ENCODE measurements at regions not wholly inside any gene's neighbourhood (a gene's known extent, or its start where the extent isn't known, plus 50 kb on each side); places are given as distances from the start of the nearest gene placed in this dataset.

DNA sequence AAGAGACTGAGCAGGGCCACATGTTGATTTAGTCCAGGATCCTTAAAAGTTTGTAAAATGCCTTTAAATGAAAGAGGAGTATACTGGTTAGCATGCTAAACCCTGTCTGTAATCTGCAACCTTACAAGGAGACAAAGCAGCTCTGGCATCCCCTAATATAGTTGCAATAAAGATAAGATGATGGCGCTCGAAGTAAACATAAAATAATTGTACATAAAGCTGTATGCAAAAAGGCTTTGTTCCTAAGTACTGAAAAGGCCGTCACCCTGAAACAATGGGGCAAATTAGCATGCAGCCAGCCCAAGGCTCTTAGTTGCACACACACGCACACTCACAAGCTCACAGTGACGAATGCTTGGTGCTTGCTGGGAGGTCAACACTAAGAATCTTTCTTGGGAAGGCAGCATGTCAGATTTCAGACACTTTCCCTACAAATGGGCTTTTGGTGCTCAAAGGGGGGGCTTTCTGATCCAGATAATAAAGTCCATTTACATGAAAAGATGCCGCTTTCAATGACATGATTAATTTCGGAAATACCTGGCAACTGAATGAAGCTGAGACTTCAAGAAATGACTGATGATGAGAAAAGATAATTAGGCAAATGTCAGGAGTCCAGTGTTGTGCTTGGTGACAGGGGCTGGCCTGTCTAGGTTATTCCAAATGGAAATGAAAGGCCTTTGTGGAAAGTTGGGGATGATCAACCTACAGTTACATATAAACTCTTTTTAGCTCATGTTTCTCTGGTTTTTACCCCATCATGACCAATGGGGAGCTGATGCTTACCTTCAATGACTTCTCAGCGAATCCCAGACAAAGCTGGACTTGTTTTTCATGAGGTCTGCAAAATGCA is 370.3 kb downstream of the MEIS1 start:
- no peak for DNase-seq

DNA sequence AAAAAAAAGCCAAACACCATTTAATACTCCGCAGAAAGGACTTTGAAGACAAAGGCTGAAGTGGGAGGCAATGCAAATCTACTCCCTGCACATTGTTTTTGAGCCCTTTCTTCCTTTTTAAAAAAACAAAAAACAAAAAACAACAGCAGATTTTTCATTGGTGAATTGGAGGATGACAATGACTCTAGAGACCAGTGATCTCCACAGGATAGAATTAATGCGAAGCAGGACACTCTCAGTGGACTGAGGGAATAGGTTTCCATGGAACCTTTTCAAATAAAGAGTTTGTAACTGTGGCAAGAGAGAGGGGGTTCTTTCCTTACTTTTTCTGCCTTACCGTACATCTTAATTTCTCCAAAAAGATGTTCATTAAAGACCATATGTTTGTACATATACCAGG is 371.0 kb downstream of the MEIS1 start:
- DNase-seq, result no peak

DNA sequence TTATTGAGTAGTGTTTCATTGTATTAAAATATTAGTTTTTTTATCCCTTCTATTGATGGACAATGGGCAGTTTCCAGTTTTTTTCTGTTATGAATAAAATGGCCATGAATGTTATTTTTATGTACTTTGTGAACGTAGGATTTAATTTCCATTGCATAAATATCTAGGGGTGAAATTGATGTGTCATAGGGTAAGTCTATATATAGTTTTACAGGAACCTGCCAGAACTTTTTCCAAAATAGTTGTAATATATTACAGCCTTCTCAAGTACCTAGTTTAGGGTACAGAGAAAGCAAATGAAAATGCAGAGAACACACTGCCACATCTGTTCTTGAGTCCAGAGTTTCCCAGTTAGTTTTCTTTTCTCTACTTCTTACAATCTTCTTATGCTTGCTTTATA is 378.6 kb downstream of the MEIS1 start:
- DNase-seq, result no peak

DNA sequence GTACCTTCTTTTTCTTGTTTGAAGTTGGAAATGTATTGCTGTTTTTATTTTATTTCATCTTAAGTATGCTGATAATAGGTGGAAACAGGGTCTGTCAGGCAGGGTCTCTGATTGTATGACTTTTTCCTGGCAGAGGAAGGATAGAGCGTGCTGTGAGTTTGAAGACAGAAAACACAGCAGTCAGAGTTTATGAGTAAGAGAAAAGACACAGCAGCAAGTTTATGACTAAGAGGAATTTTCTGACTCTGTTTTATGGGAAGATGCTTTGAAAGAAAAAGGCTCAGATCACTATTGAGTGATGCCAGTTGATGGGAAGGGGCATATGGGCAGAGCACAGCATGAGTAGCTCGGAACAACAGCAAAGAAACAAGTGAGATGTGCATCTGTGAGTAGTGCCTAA is 379.1 kb downstream of the MEIS1 start:
- no peak for DNase-seq

DNA sequence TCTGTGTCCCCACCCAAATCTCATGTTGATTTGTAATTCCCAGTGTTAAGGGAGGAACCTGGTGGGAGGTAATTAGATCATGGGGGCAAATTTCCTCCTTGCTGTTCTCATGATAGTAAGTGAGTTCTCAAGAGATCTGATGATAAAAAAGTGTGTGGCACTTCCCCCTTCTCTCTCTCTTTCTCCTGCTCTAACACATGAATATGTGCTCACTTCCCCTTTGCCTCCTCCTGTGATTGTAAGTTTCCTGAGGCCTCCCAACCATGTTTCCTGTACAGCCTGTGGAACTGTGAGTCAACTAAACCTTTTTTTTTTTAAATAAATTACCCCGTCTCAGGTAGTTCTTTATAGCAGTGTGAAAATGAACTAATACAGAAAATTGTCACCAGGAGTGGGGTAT is 380.0 kb downstream of the MEIS1 start:
- DNase-seq, result no peak

DNA sequence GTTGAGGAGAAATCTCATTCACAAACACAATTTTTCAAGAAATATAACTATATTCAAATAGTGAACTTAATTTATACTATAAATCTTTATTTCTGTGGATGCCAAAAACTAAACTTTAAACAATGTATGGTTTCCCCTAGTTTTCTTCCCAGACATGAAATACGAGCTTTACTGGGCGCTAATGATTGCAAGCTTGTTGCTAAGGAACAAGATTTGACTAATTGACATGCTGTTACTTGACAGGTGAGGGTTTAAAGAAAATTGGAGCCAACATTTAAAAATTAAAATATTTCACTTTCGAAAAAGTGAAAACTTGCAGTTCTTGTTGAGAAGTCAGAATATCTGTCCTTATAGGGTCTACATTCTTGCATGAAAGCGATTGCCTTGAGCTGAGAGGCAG is 381.0 kb downstream of the MEIS1 start:
- DNase-seq, result no peak

DNA sequence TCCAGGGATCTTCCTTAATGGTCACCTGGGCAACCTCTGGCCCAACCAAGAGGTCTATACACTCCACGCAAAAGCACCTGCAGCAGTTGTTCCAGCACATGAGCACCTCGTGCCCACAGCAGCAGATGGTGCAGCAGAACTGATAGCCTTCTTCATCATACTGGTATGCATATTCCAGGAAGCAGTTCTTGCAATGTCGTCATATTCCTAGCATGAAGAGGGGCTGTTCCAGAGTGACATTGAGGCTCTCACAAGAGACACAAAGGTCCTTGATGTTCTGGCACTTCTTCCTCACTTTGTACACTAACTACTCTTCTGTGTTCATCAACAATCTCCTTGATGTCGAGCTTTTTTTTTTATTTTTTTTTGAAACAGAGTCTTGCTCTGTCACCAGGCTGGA is 386.2 kb downstream of the MEIS1 start:
- no peak for DNase-seq

DNA sequence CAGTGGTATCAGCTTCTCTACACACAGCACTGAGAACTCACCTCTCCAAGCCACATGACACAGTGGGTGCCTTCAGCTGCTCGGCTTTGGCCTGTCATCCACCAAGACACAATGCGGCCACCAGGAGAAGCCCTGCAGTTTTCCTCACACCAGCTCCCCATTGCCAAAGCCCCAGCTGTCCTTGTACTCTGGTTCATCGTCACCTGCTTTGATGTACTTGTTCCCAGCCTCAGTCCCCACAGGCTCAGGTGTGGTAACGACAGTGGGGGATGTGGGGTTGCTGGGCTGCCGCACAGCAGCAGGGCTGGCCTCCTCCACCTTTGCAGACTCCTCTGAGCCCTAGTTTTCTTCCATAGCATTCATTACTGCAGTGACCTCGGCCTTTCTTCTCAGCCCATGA is 387.3 kb downstream of the MEIS1 start:
- DNase-seq, result no peak

DNA sequence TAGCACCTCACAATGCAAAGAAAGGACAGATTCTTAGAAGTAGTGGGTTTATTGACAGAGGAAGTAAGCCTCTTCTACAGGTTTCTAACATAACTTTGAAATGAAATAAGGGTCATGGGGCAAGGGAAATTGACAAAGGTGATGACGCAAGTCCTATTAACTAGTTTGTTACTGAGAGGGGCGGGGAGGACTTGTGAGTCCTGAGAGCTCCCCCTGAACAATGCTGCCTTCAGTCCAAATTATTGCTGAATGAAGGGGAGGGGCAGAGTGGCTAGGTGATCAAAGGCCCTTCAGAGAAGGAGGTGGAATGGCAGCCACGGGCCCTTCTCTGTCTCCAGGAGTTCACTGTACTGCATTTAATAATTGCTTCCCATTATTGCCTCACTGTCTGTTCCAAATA is 390.0 kb downstream of the MEIS1 start:
- no peak for DNase-seq

DNA sequence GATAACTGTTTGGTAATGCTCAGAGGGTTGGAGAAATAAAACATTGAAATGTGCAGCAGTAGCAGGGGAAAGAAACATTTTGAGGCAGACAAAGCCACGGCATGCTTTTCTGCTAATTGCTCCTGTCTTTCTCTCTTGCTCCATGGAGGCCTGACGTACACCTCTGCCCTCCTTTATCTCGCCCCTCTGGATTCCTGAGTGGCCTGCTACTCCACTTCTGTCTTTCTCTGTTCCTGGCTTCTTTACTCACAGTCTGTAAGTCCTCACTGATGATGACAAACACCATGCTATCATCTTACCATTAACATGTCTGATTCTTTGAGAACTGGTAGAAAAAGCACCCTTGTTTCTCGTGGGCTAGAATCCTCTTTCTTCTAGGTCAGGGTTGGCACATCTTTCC is 392.9 kb downstream of the MEIS1 start:
- DNase-seq, result no peak

DNA sequence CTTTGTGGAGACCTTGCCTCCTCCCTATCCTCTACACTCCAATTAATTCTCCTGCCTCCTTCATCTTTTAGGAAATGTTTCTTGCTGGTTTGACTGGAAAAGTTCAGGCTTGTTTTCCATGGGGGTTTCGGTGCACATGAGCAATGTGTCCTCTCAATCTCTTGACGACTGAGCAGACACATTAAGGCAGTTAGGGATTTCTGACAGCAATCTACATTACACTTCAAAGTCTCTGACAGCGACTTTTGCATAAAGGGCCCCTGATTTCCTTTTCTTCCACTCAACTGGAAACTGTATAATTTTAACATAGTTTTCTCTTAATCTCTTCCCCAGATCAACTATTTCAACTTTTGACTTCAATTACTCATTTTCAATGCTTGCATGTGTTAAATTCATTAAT is 394.0 kb downstream of the MEIS1 start:
- no peak for DNase-seq

DNA sequence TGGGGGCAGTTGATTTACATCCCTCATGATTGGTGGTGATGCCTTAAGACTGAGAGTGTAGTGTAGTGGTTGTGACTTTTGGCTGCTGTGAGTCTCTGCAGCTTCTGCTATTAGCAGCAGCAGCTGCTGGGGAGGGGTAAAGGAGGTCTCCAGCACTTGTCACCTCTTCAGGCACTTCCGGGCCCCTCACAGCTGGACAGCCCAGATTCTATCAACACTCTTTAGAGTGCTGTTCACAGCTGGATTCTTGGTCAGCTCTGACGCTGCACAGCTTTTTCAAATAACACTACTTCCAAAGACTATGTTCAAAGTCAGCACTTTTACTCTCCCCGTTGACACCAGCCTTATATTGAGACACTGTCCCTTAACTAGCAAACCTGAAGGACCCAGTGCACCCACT is 396.0 kb downstream of the MEIS1 start:
- DNase-seq, result no peak

DNA sequence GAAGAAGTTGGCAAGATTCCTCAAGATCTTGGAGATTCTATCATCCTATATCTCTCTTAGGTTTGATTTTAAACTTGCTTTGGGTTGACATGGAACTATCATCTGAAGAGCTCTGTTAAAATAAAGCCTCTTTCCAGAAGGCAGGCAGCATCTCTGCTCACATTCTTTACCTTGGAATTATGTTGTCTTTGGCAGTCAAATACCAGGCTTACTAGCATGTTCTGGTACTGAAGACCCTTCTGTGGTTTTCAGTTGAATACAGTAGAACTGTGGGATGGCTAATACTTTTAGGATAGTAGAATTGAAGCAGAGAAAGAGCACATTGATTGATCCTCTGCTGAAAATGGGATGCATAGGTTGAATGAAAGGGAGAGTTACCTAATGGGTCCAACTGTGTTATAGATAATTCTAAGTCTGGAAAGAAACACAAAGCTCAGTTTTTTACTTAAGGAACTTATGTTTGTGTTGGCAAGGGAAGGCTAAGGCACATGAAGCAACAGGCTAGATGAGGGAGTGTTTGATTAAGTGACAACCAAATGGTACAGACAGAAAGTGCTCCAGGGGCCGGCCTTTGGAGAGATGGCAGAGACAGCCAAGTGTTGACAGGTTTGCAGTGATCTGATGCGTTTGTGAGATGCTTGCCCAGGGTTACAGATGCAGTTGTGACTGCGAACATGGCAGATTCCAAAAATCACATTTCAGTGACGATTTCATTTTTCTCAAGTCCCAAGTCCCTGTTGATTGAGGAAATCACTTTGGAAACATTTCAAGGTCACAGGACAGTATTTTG is 397.9 kb downstream of the MEIS1 start:
- no peak for DNase-seq

DNA sequence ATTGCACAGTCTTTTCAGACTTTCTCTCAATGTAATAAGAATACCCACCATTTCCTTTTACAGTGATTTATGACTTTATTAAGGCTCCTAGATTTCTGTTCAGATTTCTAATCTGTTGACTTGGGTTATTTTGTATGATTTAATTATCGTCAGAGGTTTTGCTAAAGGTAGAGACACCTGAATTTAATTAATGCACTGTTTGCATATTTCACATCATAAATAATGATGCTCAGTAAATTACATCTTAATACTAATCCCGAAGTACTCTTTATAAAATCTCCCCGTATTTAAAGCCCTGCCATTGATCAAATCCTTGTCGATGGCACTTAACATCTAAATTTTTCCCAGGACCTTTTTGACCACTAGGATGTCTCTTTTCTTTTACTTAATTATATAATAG is 399.9 kb downstream of the MEIS1 start:
- no peak for DNase-seq

DNA sequence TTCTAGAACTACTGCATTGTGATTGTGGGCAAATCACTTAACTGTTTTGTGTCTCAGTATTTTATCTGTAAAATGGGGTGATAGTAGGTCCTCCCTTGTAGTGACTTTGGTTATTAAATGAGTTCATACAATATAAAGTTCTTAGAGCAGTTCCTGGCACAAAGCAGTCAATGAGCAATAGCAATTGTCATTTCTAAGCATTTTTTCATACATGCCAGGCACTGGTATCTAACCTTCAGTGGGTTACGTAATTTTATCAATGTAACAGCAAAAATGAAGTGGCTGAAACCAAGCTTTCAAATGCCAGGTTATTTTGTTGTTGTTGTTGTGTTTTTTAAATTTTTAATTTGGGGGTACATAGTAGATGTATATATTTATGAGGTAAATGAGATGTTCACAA is 401.9 kb downstream of the MEIS1 start:
- no peak for DNase-seq

DNA sequence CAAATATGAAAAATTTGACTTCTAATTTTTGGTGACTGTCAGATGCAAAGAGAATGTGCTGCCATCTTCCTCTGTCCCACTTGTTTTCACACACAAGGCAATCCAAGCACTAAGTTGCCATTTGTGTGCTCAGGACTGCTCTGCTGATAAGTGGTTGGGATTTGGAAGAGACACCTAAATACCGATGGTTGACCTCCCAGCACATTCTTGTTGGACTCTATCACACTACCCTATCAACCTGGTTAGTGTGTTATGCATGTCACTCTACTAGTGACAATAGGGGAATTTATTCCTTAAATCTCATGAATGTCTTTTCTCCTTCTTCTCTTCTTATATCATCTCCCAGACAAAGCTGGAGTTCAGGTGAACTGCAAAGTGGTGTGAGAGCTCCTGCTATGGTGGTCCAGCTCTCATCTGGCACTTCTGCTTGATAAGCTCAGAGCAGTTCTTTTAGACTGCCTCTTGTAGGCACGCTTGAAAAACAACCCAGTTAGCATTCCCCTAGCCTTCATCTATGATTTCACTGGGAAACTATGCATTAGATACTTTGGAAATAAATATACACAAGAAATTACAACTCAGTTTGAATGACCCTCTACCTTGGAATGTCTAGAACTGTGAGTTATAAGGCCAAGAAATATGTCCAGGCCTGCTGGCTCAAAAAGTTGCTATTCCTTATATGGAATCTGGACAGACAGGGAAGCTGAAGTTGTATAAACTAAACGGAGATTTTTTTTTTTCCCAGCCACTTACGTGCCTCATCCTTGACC is 404.8 kb downstream of the MEIS1 start:
- peak; percentile 88 for DNase-seq

DNA sequence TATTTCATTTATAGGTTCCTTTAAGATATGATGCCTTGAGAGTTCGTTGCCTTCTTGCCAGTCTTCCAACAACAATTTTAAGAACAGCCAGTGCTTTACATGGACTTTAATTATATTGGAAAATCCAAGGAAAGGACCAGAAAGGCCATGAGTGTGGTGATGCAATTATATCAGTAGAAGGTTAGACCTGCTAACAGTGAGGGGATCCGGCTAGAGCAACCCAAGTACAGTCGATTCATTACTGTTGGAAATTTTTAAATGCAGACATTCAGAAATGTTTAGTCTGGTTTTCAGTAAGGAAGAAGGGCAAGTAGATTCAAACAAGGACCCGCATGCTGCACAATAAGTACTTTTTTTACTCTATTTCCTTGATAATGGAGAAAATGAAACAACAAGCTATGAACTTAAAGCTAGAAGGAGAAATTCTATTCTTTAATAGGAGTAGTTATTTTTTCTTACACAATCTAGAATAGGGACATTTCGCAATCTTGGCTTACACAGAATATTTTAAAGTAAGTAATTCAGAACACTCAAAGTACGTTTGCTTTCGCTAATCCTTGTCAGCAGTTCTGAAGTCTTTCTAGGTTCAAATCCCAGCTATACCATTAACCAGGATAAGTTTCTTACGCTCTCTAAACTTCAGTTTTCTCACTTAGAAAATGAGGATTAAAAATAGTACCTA is 405.5 kb downstream of the MEIS1 start:
- no peak for DNase-seq

DNA sequence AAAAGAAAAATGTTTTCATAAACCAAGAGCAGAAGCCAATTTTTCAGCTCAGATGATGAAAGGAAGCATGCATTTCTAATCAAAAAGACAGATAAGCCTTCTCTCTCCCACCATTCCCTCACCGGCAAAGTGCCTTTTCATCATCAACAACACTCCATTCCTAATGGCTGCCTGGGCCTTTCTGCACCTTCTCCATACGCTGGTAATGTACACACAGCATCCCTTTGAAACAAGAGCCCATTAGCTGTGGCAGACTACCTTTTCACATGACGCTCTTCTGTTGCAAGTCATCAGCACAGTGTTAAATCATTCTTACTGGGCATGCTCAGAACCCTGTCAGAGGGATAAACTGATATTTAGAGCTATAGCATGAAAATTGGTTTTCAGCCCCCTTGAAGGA is 408.9 kb downstream of the MEIS1 start:
- DNase-seq, result no peak

DNA sequence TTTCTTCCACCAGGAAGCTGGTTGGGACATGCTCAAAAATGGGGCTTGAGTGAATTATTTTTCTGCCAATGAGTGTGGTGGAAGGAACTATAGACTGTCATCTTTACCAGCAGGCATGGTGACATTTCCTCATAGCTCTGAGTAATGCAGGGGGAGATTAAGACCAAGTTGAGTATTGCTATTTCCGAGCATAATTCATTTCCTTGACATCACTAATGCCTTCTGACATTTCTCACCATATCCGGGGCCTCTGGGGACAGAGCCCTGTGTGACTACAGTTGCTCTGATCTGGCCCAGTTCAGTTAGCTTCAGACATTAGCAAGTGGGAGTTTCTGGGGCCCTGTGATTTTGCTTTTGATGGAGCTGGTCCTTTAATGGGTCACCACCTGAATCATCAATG is 410.4 kb downstream of the MEIS1 start:
- DNase-seq, result no peak

DNA sequence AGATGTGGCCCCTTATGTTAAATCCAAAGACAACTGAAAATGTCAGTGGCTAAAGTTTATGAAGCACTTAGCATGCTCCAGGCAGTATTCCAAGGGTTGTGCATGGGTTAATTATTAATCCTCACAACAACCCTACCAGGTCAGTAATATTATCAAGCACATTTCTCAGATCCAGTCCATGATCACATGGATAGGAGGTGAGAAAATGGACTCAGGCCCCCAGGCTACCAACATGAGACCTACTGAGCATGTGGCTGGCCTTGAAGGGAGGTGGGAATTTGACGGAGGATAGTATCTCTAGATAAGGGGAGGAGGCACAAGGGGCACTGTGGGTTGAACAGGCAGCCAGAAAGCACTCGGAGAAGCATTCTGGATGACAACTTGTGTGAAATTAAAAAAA is 412.0 kb downstream of the MEIS1 start:
- DNase-seq, result no peak

DNA sequence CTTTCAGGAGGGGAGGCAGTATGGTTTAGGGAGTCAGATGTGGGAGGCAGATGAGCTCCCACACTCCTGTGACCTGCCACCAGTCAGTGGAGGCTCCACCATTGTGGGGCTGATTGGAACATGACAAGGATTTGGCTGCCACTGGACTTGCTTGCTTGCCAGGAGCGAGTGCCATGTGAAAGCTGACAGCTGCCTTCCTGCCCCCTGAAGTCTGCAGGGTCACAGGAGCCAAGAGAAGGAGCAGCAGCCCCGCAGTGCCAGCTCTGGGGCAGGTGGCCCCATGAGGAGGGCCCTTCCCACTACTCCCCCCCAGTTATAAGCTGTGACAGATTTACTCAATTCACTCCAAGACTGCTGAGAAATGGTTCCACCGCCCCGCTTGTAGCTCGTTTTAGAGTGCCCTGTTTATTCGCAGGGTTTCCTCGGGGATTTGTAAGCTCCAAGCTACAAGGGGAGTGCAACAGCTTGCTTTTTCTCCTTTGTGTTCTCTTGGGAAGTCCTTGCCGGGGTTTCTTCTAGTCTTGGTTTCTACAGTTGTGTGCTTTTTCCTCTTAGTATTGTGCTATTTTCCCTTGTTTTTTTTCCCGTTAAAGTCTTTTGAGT is 414.3 kb downstream of the MEIS1 start:
- no peak for DNase-seq

DNA sequence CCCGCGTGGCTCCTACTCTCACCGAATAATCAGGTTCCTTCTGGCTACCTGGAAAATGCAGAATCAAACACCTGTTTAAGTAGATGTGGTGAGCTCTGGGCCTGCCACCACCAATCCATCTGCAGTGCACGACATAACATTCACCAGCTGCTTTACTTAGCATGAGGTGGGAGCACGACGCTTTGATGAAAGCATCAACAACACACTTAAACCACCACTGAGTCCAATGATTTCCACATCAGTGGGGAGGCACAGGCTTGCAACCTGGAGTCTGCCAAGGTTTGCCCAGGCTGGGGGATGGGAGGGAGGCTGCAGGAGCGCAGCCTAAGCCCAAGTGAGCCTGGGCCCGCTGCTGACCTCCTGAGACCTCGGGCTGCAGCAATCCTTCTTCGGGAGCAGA is 415.5 kb downstream of the MEIS1 start:
- DNase-seq, result no peak

DNA sequence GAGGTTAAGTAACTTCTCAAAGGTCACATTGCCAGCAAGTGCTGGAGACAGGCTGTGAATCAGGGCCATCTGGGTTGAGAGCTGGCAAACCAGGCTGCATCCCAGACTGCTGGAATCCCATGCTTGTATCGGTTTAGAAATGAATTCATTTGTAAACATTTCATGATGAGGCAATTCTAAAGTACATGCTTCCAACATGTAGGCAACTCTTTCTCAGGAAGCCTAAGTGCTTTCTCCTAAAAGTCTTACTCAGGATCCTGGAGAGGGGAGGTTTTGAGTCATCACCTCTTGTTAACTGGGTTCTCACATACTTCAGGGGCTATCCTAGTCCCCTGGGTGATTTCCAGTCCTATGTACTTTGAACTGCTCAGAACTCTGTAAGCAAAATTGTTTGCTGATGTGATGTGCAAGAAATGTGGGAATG is 416.5 kb downstream of the MEIS1 start:
- no peak for DNase-seq

Data from amniotic stem cell (primary cell).